K562 (cell line): ENCODE measurements at regions not wholly inside any gene's neighbourhood (a gene's known extent, or its start where the extent isn't known, plus 50 kb on each side); places are given as distances from the start of the nearest gene placed in this dataset.

Experiments used
- ATAC-seq: fragments of 200-7000 bp; cut with Tn5 transposase; 3 replicates; pipeline ENCODE4 v1.9.1; 2020; ENCODE audit warnings: moderate library complexity
- BruUV-seq: library from RNA; stranded (reverse); fragments of 400-500 nt; replicated peaks from 2 replicates; lab custom pipeline; 2021; lab: Mats Ljungman, UMichigan
- CTCF ChIA-PET: fragments of 300-600 bp; formaldehyde crosslinking; extraction: SDS; loops from one replicate; lab custom pipeline; 2021; ENCODE audit warnings: low intra/inter-chr PET ratio; lab: Yijun Ruan, JAX
- POLR2A ChIA-PET: fragments of 300-600, 350-650 bp; sonication (Branson Sonifier 250); formaldehyde crosslinking; extraction: SDS; loops from one replicate; lab custom pipeline; 2021; ENCODE audit warnings: antibody characterized with exemption, inconsistent platforms; lab: Yijun Ruan, JAX
- DNase-seq, 4 experiments: peaks; one replicate each; pipeline versions ENCODE4 v3.0.0 to v3.0.0-alpha.2; 2011 to 2018; ENCODE audit warnings: low spot score in 3 of 4, mixed read lengths in 3 of 4; ENCODE audit errors: extremely low read depth in 1 of 4
- FAIRE-seq: peaks from 2 replicates; lab custom pipeline; 2011; peaks lifted over from hg19 to GRCh38; lab: Jason Lieb, UNC
- H2AFZ ChIP-seq: 2 replicates; pipeline ENCODE4 v1.6.0; 2011; ENCODE audit warnings: low read depth, low read length, control low read depth, inconsistent platforms
- H3K27ac ChIP-seq: fragments of 200-600 bp; 3 replicates; pipeline ENCODE4 v1.8.0; 2011; ENCODE audit warnings: low read depth, mild to moderate bottlenecking, control low read depth, inconsistent platforms, low read length, moderate library complexity, mixed read lengths; ENCODE audit errors: extremely low read depth
- H3K27me3 ChIP-seq, 2 experiments: fragments of 300-600 bp in 1 of 2; 2 replicates in 1 of 2; 3 replicates in 1 of 2; pipeline versions ENCODE4 v1.6.0 to v1.8.0; 2011; ENCODE audit warnings: inconsistent platforms in 2 of 2, low read length in 2 of 2, mild to moderate bottlenecking in 1 of 2, mixed read lengths in 1 of 2, moderate library complexity in 1 of 2; ENCODE audit not compliant: control insufficient read depth in 2 of 2, insufficient read depth in 2 of 2
- H3K36me3 ChIP-seq: fragments of 300-600 bp; 3 replicates; pipeline ENCODE4 v1.8.0; 2011; ENCODE audit warnings: mild to moderate bottlenecking, low read length, inconsistent platforms; ENCODE audit not compliant: control insufficient read depth, insufficient read depth
- H3K4me1 ChIP-seq, 2 experiments: fragments of 200-600 bp in 1 of 2; replicated peaks in 1 of 2; 2 replicates in 1 of 2; 3 replicates in 1 of 2; pipeline versions ENCODE4 v1.5.1 to v1.8.0; 2011; ENCODE audit warnings: inconsistent platforms in 2 of 2, low read length in 2 of 2, mild to moderate bottlenecking in 1 of 2, mixed read lengths in 1 of 2, moderate library complexity in 1 of 2; ENCODE audit not compliant: control insufficient read depth in 2 of 2, insufficient read depth in 2 of 2
- H3K4me2 ChIP-seq: 2 replicates; pipeline ENCODE4 v1.6.1; 2011; ENCODE audit warnings: low read length, control low read depth, inconsistent platforms, mixed read lengths; ENCODE audit not compliant: insufficient read depth
- H3K4me3 ChIP-seq: fragments of 200-600 bp; sonication (generic), shearing (Covaris generic); 2 replicates; pipeline ENCODE4 v1.5.1; 2016; ENCODE audit warnings: control low read depth, inconsistent platforms
- H3K79me2 ChIP-seq: fragments of 200-600 bp; 3 replicates; pipeline ENCODE4 v1.8.0; 2011; ENCODE audit warnings: low read length, inconsistent platforms; ENCODE audit not compliant: control insufficient read depth, insufficient read depth
- H3K9ac ChIP-seq, 2 experiments: 2 replicates each; pipeline versions ENCODE4 v1.6.0 to v1.6.1; 2011; ENCODE audit warnings: low read depth in 2 of 2, low read length in 2 of 2, control low read depth in 1 of 2, inconsistent platforms in 1 of 2, mild to moderate bottlenecking in 1 of 2, mixed read lengths in 1 of 2; ENCODE audit not compliant: insufficient read depth in 1 of 2
- H3K9me1 ChIP-seq: one replicate; pipeline ENCODE4 v1.6.0; 2011; ENCODE audit warnings: inconsistent platforms, mild to moderate bottlenecking, low read length, moderate library complexity; ENCODE audit not compliant: control insufficient read depth, insufficient read depth
- H3K9me3 ChIP-seq: replicated peaks from 2 replicates; pipeline ENCODE4 v1.5.1; 2011; ENCODE audit warnings: low read depth, low read length, inconsistent platforms; ENCODE audit not compliant: control insufficient read depth, insufficient read depth
- H4K20me1 ChIP-seq: replicated peaks from 2 replicates; pipeline ENCODE4 v1.6.1; 2011; ENCODE audit warnings: low read length, inconsistent platforms, mixed read lengths; ENCODE audit not compliant: control insufficient read depth, insufficient read depth
- CAMTA2 ChIP-seq: fragments of 250-450 bp; sonication (Bioruptor Pico); conservative IDR thresholded peaks from 2 replicates; pipeline ENCODE4 v1.5.1; 2022
- CXXC5 ChIP-seq: fragments of 250-450 bp; sonication (Bioruptor Pico); IDR thresholded peaks from 2 replicates; pipeline ENCODE4 v1.8.0; 2022; ENCODE audit warnings: inconsistent platforms, mild to moderate bottlenecking, moderate library complexity
- PHF21A ChIP-seq: fragments of 450-650 bp; IDR thresholded peaks from 2 replicates; pipeline ENCODE4 v1.6.1; 2017; ENCODE audit warnings: low read depth, borderline replicate concordance
- PTBP1 ChIP-seq: fragments of 200-400 bp; formaldehyde crosslinking; IDR thresholded peaks from 2 replicates; pipeline ENCODE4 v1.6.1; 2017; ENCODE audit warnings: low read depth, low read length
- TCF15 ChIP-seq: fragments of 250-450 bp; sonication (Bioruptor Pico); IDR thresholded peaks from 2 replicates; pipeline ENCODE4 v1.8.0; 2022; ENCODE audit warnings: moderate library complexity, mild to moderate bottlenecking, inconsistent platforms
- ZKSCAN1 ChIP-seq: fragments of 150-350 bp; IDR thresholded peaks from 2 replicates; pipeline ENCODE4 v1.6.1; 2016; ENCODE audit warnings: low read depth, low read length
- ZNF318 ChIP-seq, 2 experiments: fragments of 450-650 bp; IDR thresholded peaks; 2 replicates each; pipeline ENCODE4 v1.6.1; 2016; ENCODE audit warnings: mild to moderate bottlenecking in 2 of 2, borderline replicate concordance in 1 of 2, low read depth in 1 of 2, moderate library complexity in 1 of 2
- ZNF561 ChIP-seq: fragments of 450-650 bp; formaldehyde crosslinking; conservative IDR thresholded peaks from 2 replicates; pipeline ENCODE4 v1.4.0; 2020; ENCODE audit warnings: mild to moderate bottlenecking, moderate library complexity
- WGBS: fragments of 100-300 bp; shearing (Covaris generic); methylation state at CpG from one replicate; pipeline ENCODE4 v1.1.6; 2016; ENCODE audit warnings: low coverage, mixed read lengths; ENCODE audit not compliant: insufficient coverage; ENCODE audit errors: missing lambda C conversion rate; 5-methylcytosine and 5-hydroxymethylcytosine counted together
- in situ Hi-C: fragments of 300-500 bp; cut with MboI; formaldehyde crosslinking; loops from 4 replicates; pipeline ENCODE4 v1.15.0; 2018; ENCODE audit warnings: inconsistent platforms, mixed read lengths
- intact Hi-C: fragments of 100-400 bp; cut with micrococcal nuclease; formaldehyde crosslinking; loops from 2 replicates; pipeline ENCODE4 v1.14.2; 2022
- TF ChIP-seq, protein P1 (sequence below): sonication (generic); formaldehyde crosslinking; IDR thresholded peaks from 2 replicates; pipeline ENCODE4 v1.8.0; 2022; ENCODE audit warnings: missing genetic modification reagents, mild to moderate bottlenecking, borderline replicate concordance
- TF ChIP-seq, protein P2 (sequence below): fragments of 250-450 bp; sonication (Bioruptor Pico); IDR thresholded peaks from 2 replicates; pipeline ENCODE4 v1.8.0; 2021; ENCODE audit warnings: moderate library complexity, mild to moderate bottlenecking, inconsistent platforms

- no peaks in the 10 kb centered on the region for H3K36me3 ChIP-seq
- no TSS peak for BruUV-seq
- WGBS, result 0% methylated on average over 3 of the region's 3 CpGs
- in situ Hi-C loops, result no loop called here
- H3K27ac ChIP-seq, result no peak overlapping the region
- no peaks in the 10 kb centered on the region for H3K79me2 ChIP-seq
- no peak for FAIRE-seq
- H3K9me1 ChIP-seq, result no peaks in the 10 kb centered on the region
- intact Hi-C loops, result no loop called here
- DNase-seq, result no peak
- ATAC-seq, result no peak
- H2AFZ ChIP-seq, result no peak overlapping the region
- H3K9me3 ChIP-seq, result no peaks in the 10 kb centered on the region
- ChIA-PET CTCF (no interaction called here), POLR2A (no interaction called here)
- H3K27me3 ChIP-seq, result no peaks in the 10 kb centered on the region
- no peaks in the 10 kb centered on the region for H4K20me1 ChIP-seq
- no peak overlapping the region for H3K4me3 ChIP-seq
- no peak overlapping the region for H3K9ac ChIP-seq
- H3K4me2 ChIP-seq, result no peak overlapping the region
- TF ChIP-seq ZKSCAN1, result no peak
- TF ChIP-seq CXXC5, result no peak
- TF ChIP-seq PTBP1, result no peak
- no peak for TF ChIP-seq ZNF318 (IDR thresholded peaks at IDR 0.05; ENCODE audit: borderline replicate concordance in 1 of 2, low read depth in 1 of 2)
- TF ChIP-seq CAMTA2, result no peak
- no peak for TF ChIP-seq PHF21A
- TF ChIP-seq, protein P1, sequence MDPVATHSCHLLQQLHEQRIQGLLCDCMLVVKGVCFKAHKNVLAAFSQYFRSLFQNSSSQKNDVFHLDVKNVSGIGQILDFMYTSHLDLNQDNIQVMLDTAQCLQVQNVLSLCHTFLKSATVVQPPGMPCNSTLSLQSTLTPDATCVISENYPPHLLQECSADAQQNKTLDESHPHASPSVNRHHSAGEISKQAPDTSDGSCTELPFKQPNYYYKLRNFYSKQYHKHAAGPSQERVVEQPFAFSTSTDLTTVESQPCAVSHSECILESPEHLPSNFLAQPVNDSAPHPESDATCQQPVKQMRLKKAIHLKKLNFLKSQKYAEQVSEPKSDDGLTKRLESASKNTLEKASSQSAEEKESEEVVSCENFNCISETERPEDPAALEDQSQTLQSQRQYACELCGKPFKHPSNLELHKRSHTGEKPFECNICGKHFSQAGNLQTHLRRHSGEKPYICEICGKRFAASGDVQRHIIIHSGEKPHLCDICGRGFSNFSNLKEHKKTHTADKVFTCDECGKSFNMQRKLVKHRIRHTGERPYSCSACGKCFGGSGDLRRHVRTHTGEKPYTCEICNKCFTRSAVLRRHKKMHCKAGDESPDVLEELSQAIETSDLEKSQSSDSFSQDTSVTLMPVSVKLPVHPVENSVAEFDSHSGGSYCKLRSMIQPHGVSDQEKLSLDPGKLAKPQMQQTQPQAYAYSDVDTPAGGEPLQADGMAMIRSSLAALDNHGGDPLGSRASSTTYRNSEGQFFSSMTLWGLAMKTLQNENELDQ, result no peak
- TF ChIP-seq, protein P2, sequence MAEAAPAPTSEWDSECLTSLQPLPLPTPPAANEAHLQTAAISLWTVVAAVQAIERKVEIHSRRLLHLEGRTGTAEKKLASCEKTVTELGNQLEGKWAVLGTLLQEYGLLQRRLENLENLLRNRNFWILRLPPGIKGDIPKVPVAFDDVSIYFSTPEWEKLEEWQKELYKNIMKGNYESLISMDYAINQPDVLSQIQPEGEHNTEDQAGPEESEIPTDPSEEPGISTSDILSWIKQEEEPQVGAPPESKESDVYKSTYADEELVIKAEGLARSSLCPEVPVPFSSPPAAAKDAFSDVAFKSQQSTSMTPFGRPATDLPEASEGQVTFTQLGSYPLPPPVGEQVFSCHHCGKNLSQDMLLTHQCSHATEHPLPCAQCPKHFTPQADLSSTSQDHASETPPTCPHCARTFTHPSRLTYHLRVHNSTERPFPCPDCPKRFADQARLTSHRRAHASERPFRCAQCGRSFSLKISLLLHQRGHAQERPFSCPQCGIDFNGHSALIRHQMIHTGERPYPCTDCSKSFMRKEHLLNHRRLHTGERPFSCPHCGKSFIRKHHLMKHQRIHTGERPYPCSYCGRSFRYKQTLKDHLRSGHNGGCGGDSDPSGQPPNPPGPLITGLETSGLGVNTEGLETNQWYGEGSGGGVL, result no peak
- no peak for TF ChIP-seq ZNF561 (CRISPR knock-in tag)
- no peak for TF ChIP-seq TCF15 (CRISPR knock-in tag)
- TF ChIP-seq, all 486 proteins: peak for 0
- H3K4me1 ChIP-seq, result no peaks in the 10 kb centered on the region
Observed at GRCh38 chr22:34776817-34777216, 289.1 kb upstream of the ISX start.
